Heart left ventricle (tissue), 16 donors: ENCODE measurements at regions not wholly inside any gene's neighbourhood (a gene's known extent, or its start where the extent isn't known, plus 50 kb on each side); places are given as distances from the start of the nearest gene placed in this dataset.

ENCODE experiments used
- ATAC-seq, 4 donors: fragments of 200-7000 bp; cut with Tn5 transposase; one replicate each; pipeline ENCODE4 v1.9.1; 2020 to 2022; ENCODE audit warnings: moderate library complexity in 4 of 4, mild to moderate bottlenecking in 3 of 4, moderate number of reproducible peaks in 1 of 4
- DNase-seq, 5 donors: peaks; one replicate each; pipeline ENCODE4 v3.0.0-alpha.2; 2020
- H3K27ac ChIP-seq, 12 donors: fragments of 200-600 bp; sonication (generic) in 4 of 12; one replicate each; pipeline versions ENCODE4 v1.5.0 to v1.8.0; 2016 to 2022; ENCODE audit warnings: mild to moderate bottlenecking in 2 of 12
- H3K27me3 ChIP-seq, 9 donors: fragments of 200-600 bp; sonication (generic) in 2 of 9; one replicate each; pipeline versions ENCODE4 v1.5.1 to v1.8.0; 2016 to 2022; ENCODE audit warnings: mild to moderate bottlenecking in 3 of 9
- H3K36me3 ChIP-seq, 9 donors: fragments of 200-600 bp; sonication (generic) in 2 of 9; one replicate each; pipeline versions ENCODE4 v1.5.0 to v1.8.0; 2018 to 2022; ENCODE audit warnings: mild to moderate bottlenecking in 2 of 9
- H3K4me1 ChIP-seq, 12 donors: fragments of 200-600 bp; sonication (generic) in 4 of 12; one replicate each; pipeline versions ENCODE4 v1.5.0 to v1.8.0; 2016 to 2022; ENCODE audit warnings: mild to moderate bottlenecking in 3 of 12
- H3K4me3 ChIP-seq, 12 donors: fragments of 200-600 bp; sonication (generic) in 4 of 12; one replicate each; pipeline versions ENCODE4 v1.5.0 to v1.8.0; 2017 to 2022; ENCODE audit warnings: mild to moderate bottlenecking in 9 of 12, moderate library complexity in 4 of 12
- H3K9me3 ChIP-seq, 12 donors: fragments of 200-600 bp; sonication (generic) in 4 of 12; one replicate each; pipeline versions ENCODE4 v1.5.0 to v1.8.0; 2016 to 2022; ENCODE audit warnings: mild to moderate bottlenecking in 1 of 12
- POLR2A ChIP-seq, 2 donors: fragments of 450-650 bp; IDR thresholded peaks; one replicate each; pipeline ENCODE4 v1.6.1; 2017; ENCODE audit warnings: antibody characterized with exemption in 2 of 2, mild to moderate bottlenecking in 2 of 2, moderate library complexity in 2 of 2
- WGBS, 4 donors: extraction: QIAGEN DNeasy Blood & Tissue Kit in 2 of 4; methylation state at CpG; one replicate each; pipeline versions ENCODE4 v1.1.5 to v1.1.7; 2013 to 2018; 5-methylcytosine and 5-hydroxymethylcytosine counted together
- intact Hi-C, 10 donors: fragments of 100-400 bp; cut with DNase I; formaldehyde crosslinking; loops; one replicate each; pipeline versions ENCODE4 v1.11.1 to v1.14.2; 2022
- TF ChIP-seq, protein P1 (sequence below), 12 donors: fragments of 200-600 bp; sonication (generic) in 4 of 12; IDR thresholded peaks; one replicate each; pipeline versions ENCODE4 v1.5.0 to v1.8.0; 2018 to 2022; ENCODE audit warnings: antibody characterized with exemption in 12 of 12, mild to moderate bottlenecking in 5 of 12
- donor health status: ischemic (EF 13 %, LVEDD 7.1; RV severe dilation, severe dysfunction).
- donor health status: healthy with polysubstance abuse.
- donor health status: DM: no; HTN: yes; CAD: no.
- donor health status: DM: no; HTN: no; CAD: no.
- donor health status: ischemic (EF 25% LVEDD 6.9; RV normal size, moderate dysfunction).
- donor health status: ischemic (EF 25% LVEDD 5.7; RV mildly dilated, moderate dysfunction).
- donor health status: healthy.
- donor health status: DM: yes; HTN: yes; CAD: no.
- donor health status: ischemic (EF 35%, LVEDD 5.7; RV mildly dilated, moderate dysfunction).
- donor health status: nonischemic (EF 11% LVEDD 7.7; RV severe dilation, severe dysfunction).
- donor health status: DM: yes; HTN: yes; CAD: no.
- donor health status: PGD.
- donor health status: ischemic (EF 29% LVEDD 5.4; RV normal size, mild dysfunction).
- donor health status: nonischemic (EF 23%, LVEDD 6.1; RV moderate dilation, normal function).

DNA sequence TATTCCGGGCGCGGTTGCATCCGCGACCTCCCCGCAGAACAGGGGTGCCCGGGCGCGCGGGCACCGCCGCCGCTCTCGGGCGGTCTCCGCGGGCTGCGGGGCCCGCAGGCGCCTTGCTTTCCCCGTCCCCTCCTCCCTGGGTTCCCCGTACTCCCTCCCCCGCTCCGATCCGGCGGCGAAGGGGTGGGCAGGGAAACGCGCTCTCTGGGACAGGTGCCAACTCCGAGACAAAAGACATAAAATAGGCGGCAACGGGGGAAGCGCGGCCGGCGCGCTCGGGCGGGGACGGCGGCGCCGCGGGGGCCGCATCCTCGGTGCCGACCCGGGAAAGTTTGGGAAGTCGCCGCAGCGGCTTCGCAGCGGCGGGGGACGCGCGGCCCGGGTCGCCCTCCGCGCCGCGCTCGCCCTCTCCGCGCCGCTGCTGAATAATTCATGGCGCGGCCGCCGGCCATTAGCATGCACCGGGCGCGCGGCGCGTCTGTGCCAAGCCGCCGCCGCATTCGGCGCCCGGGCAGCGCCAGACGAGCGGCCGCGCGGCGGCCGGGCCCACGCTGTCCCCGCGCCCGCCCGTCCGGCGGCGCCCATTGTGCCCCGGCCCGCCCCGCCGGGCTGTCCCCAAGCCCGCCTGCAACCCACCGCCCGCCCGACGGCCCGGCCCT, 78.7 kb upstream of the PPARA start:
- ATAC-seq, result peak; percentile 11 to 53 (median 46)
- DNase-seq, result peak; percentile 95 to 96 (median 95)
- H3K4me1 ChIP-seq, result peaks cover 2 to 66% (median 41%) of the 10 kb centered on the region in 12 donors
- WGBS, 4 donors, result 0 to 1% (median 0%) methylated on average over 27 to 109 of the region's 109 CpGs
- intact Hi-C loops, result loop anchor here in 9 of 10 donors (1.0 to 5.0 kb wide), 11 partner anchors 15 to 64 kb away; no protein-coding TSS in a partner anchor
- peaks cover 0 to 25% (median 5%) of the 10 kb centered on the region in 9 donors for H3K36me3 ChIP-seq
- no peaks in the 10 kb centered on the region for H3K9me3 ChIP-seq
- peak overlapping the region; percentile 97 to 100 (median 98) for H3K27ac ChIP-seq
- H3K4me3 ChIP-seq, result peak overlapping the region; percentile 69 to 97 (median 90)
- TF ChIP-seq, protein P1, sequence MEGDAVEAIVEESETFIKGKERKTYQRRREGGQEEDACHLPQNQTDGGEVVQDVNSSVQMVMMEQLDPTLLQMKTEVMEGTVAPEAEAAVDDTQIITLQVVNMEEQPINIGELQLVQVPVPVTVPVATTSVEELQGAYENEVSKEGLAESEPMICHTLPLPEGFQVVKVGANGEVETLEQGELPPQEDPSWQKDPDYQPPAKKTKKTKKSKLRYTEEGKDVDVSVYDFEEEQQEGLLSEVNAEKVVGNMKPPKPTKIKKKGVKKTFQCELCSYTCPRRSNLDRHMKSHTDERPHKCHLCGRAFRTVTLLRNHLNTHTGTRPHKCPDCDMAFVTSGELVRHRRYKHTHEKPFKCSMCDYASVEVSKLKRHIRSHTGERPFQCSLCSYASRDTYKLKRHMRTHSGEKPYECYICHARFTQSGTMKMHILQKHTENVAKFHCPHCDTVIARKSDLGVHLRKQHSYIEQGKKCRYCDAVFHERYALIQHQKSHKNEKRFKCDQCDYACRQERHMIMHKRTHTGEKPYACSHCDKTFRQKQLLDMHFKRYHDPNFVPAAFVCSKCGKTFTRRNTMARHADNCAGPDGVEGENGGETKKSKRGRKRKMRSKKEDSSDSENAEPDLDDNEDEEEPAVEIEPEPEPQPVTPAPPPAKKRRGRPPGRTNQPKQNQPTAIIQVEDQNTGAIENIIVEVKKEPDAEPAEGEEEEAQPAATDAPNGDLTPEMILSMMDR (IDR thresholded peaks at IDR 0.05), result no peak
- peak; percentile 42 to 73 for TF ChIP-seq POLR2A (IDR thresholded peaks at IDR 0.05)
- no peaks in the 10 kb centered on the region for H3K27me3 ChIP-seq

DNA sequence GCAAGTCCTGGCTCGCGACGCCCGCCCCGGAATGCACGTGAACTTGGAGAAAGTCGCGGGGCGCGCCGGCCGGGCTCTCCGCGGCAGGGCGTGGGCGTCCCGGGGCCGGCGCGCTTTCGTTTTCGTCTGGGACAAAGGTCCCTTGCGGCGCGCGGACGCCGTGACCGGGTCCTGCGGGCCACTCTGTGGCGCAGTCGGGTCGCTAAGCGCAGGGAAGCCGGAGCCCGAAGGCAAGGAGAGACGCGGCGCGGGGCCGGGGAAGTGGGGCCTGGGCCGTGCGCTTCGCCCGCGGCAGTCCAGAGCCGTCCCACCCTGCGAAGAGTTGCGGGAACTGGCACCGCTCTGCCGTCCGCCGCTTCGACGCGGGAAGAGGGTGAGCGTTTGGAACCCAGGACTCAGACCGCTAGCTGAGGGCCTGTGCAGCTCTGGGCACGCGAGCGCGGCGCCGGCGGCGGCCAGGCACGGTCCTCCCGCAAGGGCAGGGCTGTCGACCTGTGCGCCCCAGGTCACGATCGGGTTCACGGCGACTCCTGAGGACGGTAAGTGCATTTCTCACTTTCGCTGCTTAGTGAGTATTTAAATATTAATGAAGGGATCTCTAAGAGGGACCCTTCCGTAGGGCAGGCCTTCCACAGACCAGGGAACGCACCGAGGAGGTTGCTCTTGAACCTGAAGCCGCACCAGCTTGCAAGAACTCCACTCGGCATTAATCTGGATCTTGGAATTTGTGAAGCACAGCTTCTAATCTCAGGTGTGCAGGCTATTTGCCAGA, 78.0 kb upstream of the PPARA start:
- Histone ChIP-seq H3K9me3 (no peaks in the 10 kb centered on the region), H3K36me3 (peaks cover 0 to 25% (median 5%) of the 10 kb centered on the region in 9 donors), H3K4me1 (peaks cover 2 to 71% (median 47%) of the 10 kb centered on the region in 12 donors), H3K27ac (peak overlapping the region; percentile 97 to 100 (median 98)), H3K27me3 (no peaks in the 10 kb centered on the region), H3K4me3 (peak overlapping the region; percentile 69 to 97 (median 90))
- ATAC-seq, result peak in 1 of 4 donors; percentile 1
- TF ChIP-seq, protein P1 (IDR thresholded peaks at IDR 0.05), result no peak
- peak in 1 of 2 donors; percentile 7 for TF ChIP-seq POLR2A (IDR thresholded peaks at IDR 0.05)
- DNase-seq, result peak; percentile 67 to 86 (median 76)
- intact Hi-C loops, result loop anchor here in 9 of 10 donors (2.0 to 5.0 kb wide), 7 partner anchors 33 to 65 kb away; no protein-coding TSS in a partner anchor
- 0 to 3% (median 1%) methylated on average over 32 to 81 of the region's 81 CpGs for WGBS, 4 donors

DNA sequence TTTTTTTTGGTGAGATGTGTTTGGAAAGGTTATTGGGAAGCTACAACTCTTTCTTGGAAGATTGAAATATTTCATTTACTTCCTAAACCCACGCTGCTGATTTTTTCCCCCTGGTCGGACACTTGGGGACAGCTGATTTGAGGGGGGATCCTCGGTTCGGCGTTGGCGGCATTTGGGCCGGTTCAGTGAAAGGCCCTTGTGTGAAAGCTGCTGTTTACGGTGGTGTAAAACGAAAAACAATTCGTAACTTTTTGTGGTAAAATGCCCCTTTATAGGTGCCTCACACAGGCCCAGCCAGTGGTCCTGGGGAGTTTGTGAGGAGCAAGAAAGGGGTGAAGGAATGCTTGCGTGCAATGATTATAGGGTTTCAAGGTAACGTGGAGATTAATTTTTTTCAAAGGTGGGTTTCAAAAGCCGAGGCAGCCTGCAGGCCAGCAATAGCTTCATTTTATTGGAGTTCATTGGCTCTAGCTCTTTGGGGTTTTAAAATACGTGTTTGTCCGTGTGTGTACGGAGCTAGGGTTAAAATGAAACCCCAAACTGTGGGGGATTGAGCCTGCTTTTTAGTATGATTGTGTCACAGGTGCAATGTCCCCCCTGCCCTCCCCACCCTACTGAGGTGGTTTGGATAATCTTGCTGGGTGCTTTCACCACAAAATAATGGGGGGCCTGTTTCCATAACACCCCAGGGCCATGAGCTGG, 77.2 kb upstream of the PPARA start:
- H3K4me3 ChIP-seq, result peak overlapping the region; percentile 69 to 97 (median 90)
- peak overlapping the region; percentile 97 to 100 (median 98) for H3K27ac ChIP-seq
- H3K27me3 ChIP-seq, result no peaks in the 10 kb centered on the region
- peaks cover 3 to 73% (median 50%) of the 10 kb centered on the region in 12 donors for H3K4me1 ChIP-seq
- no peak for TF ChIP-seq POLR2A (IDR thresholded peaks at IDR 0.05)
- TF ChIP-seq, protein P1 (IDR thresholded peaks at IDR 0.05), result no peak
- H3K9me3 ChIP-seq, result no peaks in the 10 kb centered on the region
- 2 to 9% (median 6%) methylated on average over 16 of the region's 16 CpGs for WGBS, 4 donors
- intact Hi-C loops, result loop anchor here in 9 of 10 donors (2.0 to 5.0 kb wide), 7 partner anchors 32 to 66 kb away; no protein-coding TSS in a partner anchor
- peaks cover 0 to 25% (median 5%) of the 10 kb centered on the region in 9 donors for H3K36me3 ChIP-seq
- DNase-seq, result peak in 2 of 5 donors; percentile 29
- no peak for ATAC-seq
